HepG2 (cell line): ENCODE measurements at regions not wholly inside any gene's neighbourhood (a gene's known extent, or its start where the extent isn't known, plus 50 kb on each side); places are given as distances from the start of the nearest gene placed in this dataset.

Experiments used
- ATAC-seq: fragments of 200-7000 bp; cut with Tn5 transposase; 3 replicates; pipeline ENCODE4 v1.9.1; 2020; ENCODE audit warnings: mild to moderate bottlenecking, moderate library complexity
- BruUV-seq: library from RNA; stranded (reverse); fragments of 400-500 nt; replicated peaks from 2 replicates; lab custom pipeline; 2021; lab: Mats Ljungman, UMichigan
- CTCF ChIA-PET: fragments of 300-600 bp; formaldehyde crosslinking; extraction: SDS; loops from one replicate; lab custom pipeline; 2021; ENCODE audit warnings: low total read pairs, inconsistent platforms, low intra/inter-chr PET ratio; lab: Yijun Ruan, JAX
- POLR2A ChIA-PET: fragments of 350-600 bp; sonication (Branson Sonifier 250); formaldehyde crosslinking; loops from one replicate; lab custom pipeline; 2020; ENCODE audit warnings: antibody characterized with exemption, inconsistent platforms; lab: Yijun Ruan, JAX
- DNase-seq: peaks from one replicate; pipeline ENCODE4 v3.0.0-alpha.2; 2015; ENCODE audit warnings: low spot score
- FAIRE-seq: peaks from 3 replicates; lab custom pipeline; 2011; peaks lifted over from hg19 to GRCh38; lab: Jason Lieb, UNC
- H2AFZ ChIP-seq: one replicate; pipeline ENCODE4 v1.6.1; 2011; ENCODE audit warnings: low read length, inconsistent platforms
- H3K27ac ChIP-seq: fragments of 300-600 bp; 3 replicates; pipeline ENCODE4 v1.8.0; 2011; ENCODE audit warnings: mixed run types, mild to moderate bottlenecking, mixed read lengths, low read length, inconsistent platforms; ENCODE audit not compliant: insufficient read depth; ENCODE audit errors: extremely low read length
- H3K27me3 ChIP-seq, 2 experiments: fragments of 200-600 bp in 1 of 2; 2 replicates in 1 of 2; 3 replicates in 1 of 2; pipeline versions ENCODE4 v1.6.0 to v1.8.0; 2011; ENCODE audit warnings: low read length in 2 of 2, mild to moderate bottlenecking in 2 of 2, moderate library complexity in 2 of 2, inconsistent platforms in 1 of 2; ENCODE audit not compliant: insufficient read depth in 2 of 2, control insufficient read depth in 1 of 2
- H3K36me3 ChIP-seq, 2 experiments: fragments of 200-600 bp in 1 of 2; replicated peaks in 1 of 2; 2 replicates in 1 of 2; 3 replicates in 1 of 2; pipeline versions ENCODE4 v1.5.1 to v1.8.0; 2011; ENCODE audit warnings: low read length in 2 of 2, inconsistent platforms in 1 of 2; ENCODE audit not compliant: insufficient read depth in 2 of 2, control insufficient read depth in 1 of 2
- H3K4me1 ChIP-seq: 2 replicates; pipeline ENCODE4 v1.5.1; 2012; ENCODE audit warnings: low read length, inconsistent platforms; ENCODE audit not compliant: insufficient read depth
- H3K4me2 ChIP-seq: 2 replicates; pipeline ENCODE4 v1.6.0; 2011; ENCODE audit warnings: low read depth, low read length, inconsistent platforms
- H3K4me3 ChIP-seq, 3 experiments: fragments of 200-600 bp in 1 of 3; sonication (generic), shearing (Covaris generic) in 1 of 3; replicated peaks in 1 of 3; 2 replicates each; pipeline ENCODE4 v1.5.1; 2011 to 2016; ENCODE audit warnings: low read length in 3 of 3, inconsistent platforms in 2 of 3, low read depth in 2 of 3, mild to moderate bottlenecking in 2 of 3, control low read depth in 1 of 3, mixed read lengths in 1 of 3; ENCODE audit not compliant: insufficient read depth in 1 of 3
- H3K79me2 ChIP-seq: one replicate; pipeline ENCODE4 v1.6.1; 2011; ENCODE audit warnings: low read length, inconsistent platforms; ENCODE audit not compliant: insufficient read depth
- H3K9ac ChIP-seq: 2 replicates; pipeline ENCODE4 v1.6.0; 2011; ENCODE audit warnings: mild to moderate bottlenecking, low read depth, low read length, inconsistent platforms; ENCODE audit not compliant: insufficient read depth
- H3K9me3 ChIP-seq: 2 replicates; pipeline ENCODE4 v1.5.1; 2012; ENCODE audit warnings: mild to moderate bottlenecking, low read length
- H4K20me1 ChIP-seq: 2 replicates; pipeline ENCODE4 v1.6.0; 2011; ENCODE audit warnings: inconsistent platforms, mild to moderate bottlenecking, low read length, moderate library complexity; ENCODE audit not compliant: insufficient read depth
- HIC2 ChIP-seq: sonication (generic); formaldehyde crosslinking; IDR thresholded peaks from 2 replicates; pipeline ENCODE4 v1.9.0; 2022; ENCODE audit warnings: low read depth, missing genetic modification reagents
- NFATC3 ChIP-seq: sonication (generic); formaldehyde crosslinking; IDR thresholded peaks from 2 replicates; pipeline ENCODE4 v1.5.1; 2020; ENCODE audit warnings: mild to moderate bottlenecking, missing genetic modification reagents
- NR1H2 ChIP-seq: sonication (generic); formaldehyde crosslinking; IDR thresholded peaks from 2 replicates; pipeline ENCODE4 v1.8.1; 2022; ENCODE audit warnings: low read depth, missing genetic modification reagents, borderline replicate concordance
- TCF7 ChIP-seq: sonication (generic); IDR thresholded peaks from 2 replicates; pipeline ENCODE4 v1.6.1; 2016; ENCODE audit warnings: antibody characterized with exemption, low read depth
- ZBED4 ChIP-seq: sonication (generic); formaldehyde crosslinking; IDR thresholded peaks from 2 replicates; pipeline ENCODE4 v1.4.0; 2020; ENCODE audit warnings: missing genetic modification reagents, borderline replicate concordance
- ZNF576 ChIP-seq: sonication (generic); formaldehyde crosslinking; IDR thresholded peaks from 2 replicates; pipeline ENCODE4 v1.4.0; 2020; ENCODE audit warnings: mild to moderate bottlenecking, missing genetic modification reagents
- ZNF800 ChIP-seq: sonication (generic); formaldehyde crosslinking; IDR thresholded peaks from 2 replicates; pipeline ENCODE4 v1.4.0; 2020; ENCODE audit warnings: missing genetic modification reagents
- whole genome bisulfite sequencing: methylation state at CpG from one replicate; pipeline ENCODE4 v1.1.6; 2017; ENCODE audit warnings: low lambda C conversion rate; 5-methylcytosine and 5-hydroxymethylcytosine counted together
- in situ Hi-C: cut with HindIII; loops from 2 replicates; pipeline ENCODE4 v1.10.0; 2017; ENCODE audit warnings: low pct_unique_long_range_greater_than_20kb; ENCODE audit not compliant: extremely low pct_ligation_motif_present
- intact Hi-C: fragments of 100-400 bp; cut with micrococcal nuclease; formaldehyde crosslinking; loops from one replicate; pipeline ENCODE4 v1.10.0; 2022; ENCODE audit not compliant: unreplicated experiment

GRCh38 chr3:106184540-106185457 lies 316.0 kb upstream of the CBLB start (continued):
- TF ChIP-seq ZBED4 (CRISPR knock-in tag), result no peak
- no peak for TF ChIP-seq ZNF800 (CRISPR knock-in tag)
- no peak for TF ChIP-seq TCF7
- TF ChIP-seq, all 625 proteins: peak for 0

GRCh38 chr3:106185949-106186348 lies 317.1 kb upstream of the CBLB start:
- in situ Hi-C loops, result no loop called here
- DNase-seq, result no peak
- Histone ChIP-seq H4K20me1 (no peaks in the 10 kb centered on the region), H3K4me2 (no peak overlapping the region), H2AFZ (no peak overlapping the region), H3K27ac (no peak overlapping the region), H3K36me3 (no peaks in the 10 kb centered on the region), H3K79me2 (no peaks in the 10 kb centered on the region), H3K27me3 (no peaks in the 10 kb centered on the region), H3K9ac (no peak overlapping the region), H3K9me3 (no peaks in the 10 kb centered on the region)
- no peak for FAIRE-seq
- no TSS peak for BruUV-seq
- ATAC-seq, result no peak
- CTCF ChIA-PET, result no interaction called here
- TF ChIP-seq ZNF576 (CRISPR knock-in tag), result no peak
- TF ChIP-seq NR1H2 (CRISPR knock-in tag), result no peak
- TF ChIP-seq HIC2, result no peak
- TF ChIP-seq NFATC3 (CRISPR knock-in tag), result no peak
- TF ChIP-seq, all 625 proteins: peak for 0
- Histone ChIP-seq H3K4me3 (no peak overlapping the region), H3K4me1 (no peaks in the 10 kb centered on the region)
- POLR2A ChIA-PET, result no interaction called here
- intact Hi-C loops, result no loop called here
- WGBS, result 2% methylated on average over 2 of the region's 2 CpGs
